Breast epithelium (tissue), 3 donors: ENCODE measurements at regions not wholly inside any gene's neighbourhood (a gene's known extent, or its start where the extent isn't known, plus 50 kb on each side); places are given as distances from the start of the nearest gene placed in this dataset.

Source experiments
- POLR2A ChIP-seq: fragments of 450-650 bp; IDR thresholded peaks from one replicate; pipeline ENCODE4 v1.6.1; 2016; ENCODE audit warnings: antibody characterized with exemption, mild to moderate bottlenecking, moderate library complexity
- TF ChIP-seq, protein P1 (sequence below), 3 donors: fragments of 450-650 bp; IDR thresholded peaks; one replicate each; pipeline ENCODE4 v1.5.1; 2016 to 2017; ENCODE audit warnings: antibody characterized with exemption in 3 of 3, mild to moderate bottlenecking in 3 of 3, moderate library complexity in 3 of 3

DNA sequence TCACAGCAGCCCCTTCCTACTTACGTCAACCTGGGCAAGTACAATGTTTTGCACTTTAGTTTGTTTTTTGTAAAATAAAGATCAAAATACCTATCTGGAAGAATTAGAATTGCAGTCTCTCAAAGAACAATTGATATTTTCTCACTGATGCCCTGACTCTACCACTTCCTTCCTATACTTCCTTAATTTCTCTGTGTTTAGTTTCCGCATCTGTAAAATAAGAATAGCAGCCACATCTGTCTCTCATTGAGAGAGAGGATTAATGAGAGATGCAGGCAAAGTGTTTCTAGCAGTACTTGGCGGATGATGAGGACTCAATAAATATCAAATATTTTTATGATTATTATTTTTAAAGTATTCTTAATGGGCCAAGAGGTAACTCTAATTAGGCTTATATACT, 122.6 kb upstream of the PIEZO2 start:
- TF ChIP-seq POLR2A, result no peak
- TF ChIP-seq, protein P1, sequence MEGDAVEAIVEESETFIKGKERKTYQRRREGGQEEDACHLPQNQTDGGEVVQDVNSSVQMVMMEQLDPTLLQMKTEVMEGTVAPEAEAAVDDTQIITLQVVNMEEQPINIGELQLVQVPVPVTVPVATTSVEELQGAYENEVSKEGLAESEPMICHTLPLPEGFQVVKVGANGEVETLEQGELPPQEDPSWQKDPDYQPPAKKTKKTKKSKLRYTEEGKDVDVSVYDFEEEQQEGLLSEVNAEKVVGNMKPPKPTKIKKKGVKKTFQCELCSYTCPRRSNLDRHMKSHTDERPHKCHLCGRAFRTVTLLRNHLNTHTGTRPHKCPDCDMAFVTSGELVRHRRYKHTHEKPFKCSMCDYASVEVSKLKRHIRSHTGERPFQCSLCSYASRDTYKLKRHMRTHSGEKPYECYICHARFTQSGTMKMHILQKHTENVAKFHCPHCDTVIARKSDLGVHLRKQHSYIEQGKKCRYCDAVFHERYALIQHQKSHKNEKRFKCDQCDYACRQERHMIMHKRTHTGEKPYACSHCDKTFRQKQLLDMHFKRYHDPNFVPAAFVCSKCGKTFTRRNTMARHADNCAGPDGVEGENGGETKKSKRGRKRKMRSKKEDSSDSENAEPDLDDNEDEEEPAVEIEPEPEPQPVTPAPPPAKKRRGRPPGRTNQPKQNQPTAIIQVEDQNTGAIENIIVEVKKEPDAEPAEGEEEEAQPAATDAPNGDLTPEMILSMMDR (IDR thresholded peaks at IDR 0.05), result no peak
